ENCODE measurements at regions not wholly inside any gene's neighbourhood (a gene's known extent, or its start where the extent isn't known, plus 50 kb on each side); places are given as distances from the start of the nearest gene placed in this dataset.

DNA sequence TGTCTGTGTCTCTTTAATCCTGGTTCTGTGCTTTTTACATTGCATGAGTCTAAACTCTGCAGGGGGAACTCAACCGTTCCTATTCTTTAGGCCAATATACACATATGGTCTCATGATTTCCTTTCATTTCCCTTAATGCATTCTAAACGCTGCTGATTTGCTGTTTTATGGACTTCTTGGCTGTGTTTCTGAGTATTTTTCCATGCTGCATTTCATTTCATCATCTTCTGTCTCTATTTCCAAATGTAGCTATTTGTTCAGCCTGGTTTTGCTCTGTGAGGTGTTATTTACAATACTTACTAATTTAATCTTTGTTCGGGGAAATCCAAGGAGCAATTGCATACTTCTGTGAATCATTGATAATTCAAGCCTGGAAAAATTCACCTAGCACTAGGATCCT lies 897.2 kb downstream of the TSN start:
- no peaks in the 10 kb centered on the region for H3K27me3 ChIP-seq (ENCODE audit: control insufficient read depth in 2 of 2, insufficient read depth in 1 of 2, low read length in 1 of 2)
- H3K27ac ChIP-seq (ENCODE audit: low read depth in 1 of 2, low read length in 1 of 2) = peak overlapping the region in 1 of 2 donors; percentile 45
- H3K4me1 ChIP-seq (ENCODE audit: control insufficient read depth in 2 of 2, insufficient read depth in 2 of 2, low read length in 2 of 2) = no peaks in the 10 kb centered on the region
- H3K4me3 ChIP-seq (ENCODE audit: low read length in 2 of 2) = no peak overlapping the region
- WGBS = 84% methylated on average over 3 of the region's 3 CpGs
- DNase-seq (ENCODE audit: low read depth in 6 of 9, low spot score in 9 of 9) = no peak
- H3K9me3 ChIP-seq (ENCODE audit: control insufficient read depth in 2 of 2, insufficient read depth in 1 of 2, low read length in 1 of 2) = no peaks in the 10 kb centered on the region
- H3K36me3 ChIP-seq (ENCODE audit: control insufficient read depth in 2 of 2, insufficient read depth in 2 of 2, low read length in 1 of 2) = no peaks in the 10 kb centered on the region

DNA sequence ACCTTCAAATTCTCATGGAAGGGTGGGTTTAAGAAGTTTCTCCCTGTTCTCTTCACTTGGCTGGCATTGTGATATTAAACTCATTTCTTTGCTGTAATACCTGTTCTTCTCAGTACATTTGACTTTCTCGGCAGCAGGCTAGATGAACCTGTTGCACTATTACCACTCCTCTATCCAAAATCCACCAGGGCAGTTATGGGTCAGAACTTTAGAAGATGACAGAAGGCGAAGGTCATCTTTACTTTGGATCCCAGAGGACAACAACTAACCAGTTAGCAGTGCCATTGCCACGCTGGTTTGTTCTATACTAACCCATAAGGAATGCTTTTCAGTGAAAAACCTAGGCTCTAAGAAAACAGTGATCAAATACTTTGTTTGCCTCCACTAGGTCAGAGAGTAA lies 901.0 kb downstream of the TSN start:
- 88% methylated on average over 3 of the region's 3 CpGs for WGBS
- Histone ChIP-seq H3K27ac (ENCODE audit: low read depth in 1 of 2, low read length in 1 of 2) (no peak overlapping the region), H3K4me3 (ENCODE audit: low read length in 2 of 2) (no peak overlapping the region), H3K4me1 (ENCODE audit: control insufficient read depth in 2 of 2, insufficient read depth in 2 of 2, low read length in 2 of 2) (no peaks in the 10 kb centered on the region), H3K27me3 (ENCODE audit: control insufficient read depth in 2 of 2, insufficient read depth in 1 of 2, low read length in 1 of 2) (peaks cover 0 to 12% of the 10 kb centered on the region in 2 donors), H3K36me3 (ENCODE audit: control insufficient read depth in 2 of 2, insufficient read depth in 2 of 2, low read length in 1 of 2) (no peaks in the 10 kb centered on the region), H3K9me3 (ENCODE audit: control insufficient read depth in 2 of 2, insufficient read depth in 1 of 2, low read length in 1 of 2) (no peaks in the 10 kb centered on the region)
- DNase-seq (ENCODE audit: low read depth in 6 of 9, low spot score in 9 of 9) = no peak

DNA sequence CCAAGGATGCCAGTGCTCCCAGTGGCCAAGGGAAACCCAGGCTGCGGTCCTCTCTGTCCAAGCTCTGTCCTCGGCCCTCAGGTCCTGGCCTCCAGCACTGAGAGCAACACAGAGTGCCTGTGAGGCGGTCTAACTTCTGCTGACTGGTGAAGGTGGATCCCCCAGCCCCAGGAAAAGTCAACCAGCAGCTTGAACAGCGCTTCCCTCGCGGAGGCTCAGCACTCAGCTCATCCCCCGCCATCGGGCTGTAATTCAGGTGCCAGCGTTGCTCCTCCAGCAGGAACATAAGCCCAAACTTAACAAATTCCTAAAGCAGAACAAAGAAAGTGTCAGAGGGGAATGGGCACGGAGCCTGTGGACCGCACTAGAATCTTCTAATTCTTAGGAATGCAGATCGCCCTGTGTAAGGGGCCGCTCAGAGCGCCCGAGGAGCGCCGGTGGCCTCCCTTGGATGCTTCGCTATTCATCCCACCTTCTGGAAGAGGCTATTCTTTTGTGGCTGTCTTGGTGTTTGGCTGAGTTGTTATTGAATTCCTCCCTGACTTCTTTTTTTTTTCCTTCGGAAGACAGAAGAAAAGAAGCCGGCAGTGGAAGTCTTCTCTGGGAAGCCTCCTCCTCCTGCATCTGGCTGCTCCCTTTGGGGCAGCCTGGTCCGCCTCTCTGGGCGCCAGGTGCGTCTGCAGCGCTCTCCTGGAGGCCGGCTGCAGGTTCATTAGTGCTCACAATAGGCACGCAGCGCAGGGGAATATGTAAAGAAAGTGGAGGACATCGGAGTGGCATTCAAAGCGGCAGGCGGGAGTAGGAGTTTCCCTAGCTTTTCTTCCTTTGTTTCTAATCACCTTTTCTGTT lies 905.6 kb downstream of the TSN start:
- no peaks in the 10 kb centered on the region for H3K36me3 ChIP-seq (ENCODE audit: control insufficient read depth in 2 of 2, insufficient read depth in 2 of 2, low read length in 1 of 2)
- DNase-seq (ENCODE audit: low read depth in 6 of 9, low spot score in 9 of 9) = no peak
- no peak overlapping the region for H3K27ac ChIP-seq (ENCODE audit: low read depth in 1 of 2, low read length in 1 of 2)
- peaks cover 0 to 16% of the 10 kb centered on the region in 2 donors for H3K27me3 ChIP-seq (ENCODE audit: control insufficient read depth in 2 of 2, insufficient read depth in 1 of 2, low read length in 1 of 2)
- 20% methylated on average over 30 of the region's 30 CpGs for WGBS
- no peak overlapping the region for H3K4me3 ChIP-seq (ENCODE audit: low read length in 2 of 2)
- H3K9me3 ChIP-seq (ENCODE audit: control insufficient read depth in 2 of 2, insufficient read depth in 1 of 2, low read length in 1 of 2) = no peaks in the 10 kb centered on the region
- no peaks in the 10 kb centered on the region for H3K4me1 ChIP-seq (ENCODE audit: control insufficient read depth in 2 of 2, insufficient read depth in 2 of 2, low read length in 2 of 2)

DNA sequence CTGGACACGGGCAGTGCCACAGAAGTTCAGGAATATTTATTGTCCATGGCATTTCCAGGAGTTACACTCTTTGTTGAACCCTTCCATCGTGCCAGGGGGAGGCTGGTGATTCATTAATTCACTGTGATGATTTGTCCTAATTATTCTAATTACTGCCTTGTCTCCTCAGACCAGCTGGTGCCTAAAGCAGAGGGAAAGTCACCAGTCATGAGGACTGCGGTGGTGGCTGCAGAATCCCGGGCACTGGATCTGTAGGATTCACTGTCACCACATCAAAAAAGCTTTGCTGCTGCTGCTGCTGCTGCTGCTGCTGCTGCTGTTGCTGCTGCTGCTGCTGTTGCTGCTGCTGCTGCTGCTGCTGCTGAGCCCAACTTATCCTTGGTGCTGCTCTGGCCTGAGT lies 908.2 kb downstream of the TSN start:
- Histone ChIP-seq H3K36me3 (ENCODE audit: control insufficient read depth in 2 of 2, insufficient read depth in 2 of 2, low read length in 1 of 2) (no peaks in the 10 kb centered on the region), H3K27ac (ENCODE audit: low read depth in 1 of 2, low read length in 1 of 2) (no peak overlapping the region), H3K27me3 (ENCODE audit: control insufficient read depth in 2 of 2, insufficient read depth in 1 of 2, low read length in 1 of 2) (peaks cover 0 to 16% of the 10 kb centered on the region in 2 donors), H3K9me3 (ENCODE audit: control insufficient read depth in 2 of 2, insufficient read depth in 1 of 2, low read length in 1 of 2) (no peaks in the 10 kb centered on the region), H3K4me1 (ENCODE audit: control insufficient read depth in 2 of 2, insufficient read depth in 2 of 2, low read length in 2 of 2) (no peaks in the 10 kb centered on the region), H3K4me3 (ENCODE audit: low read length in 2 of 2) (no peak overlapping the region)
- DNase-seq (ENCODE audit: low read depth in 6 of 9, low spot score in 9 of 9) = no peak
- WGBS = 89% methylated on average over 4 of the region's 4 CpGs

GRCh38 chr2:122669627-122670026 lies 914.2 kb downstream of the TSN start:
- WGBS = 95% methylated on average over 2 of the region's 2 CpGs

GRCh38 chr2:122670897-122671296 lies 915.4 kb downstream of the TSN start:
- Histone ChIP-seq H3K27ac (ENCODE audit: low read depth in 1 of 2, low read length in 1 of 2) (no peak overlapping the region), H3K36me3 (ENCODE audit: control insufficient read depth in 2 of 2, insufficient read depth in 2 of 2, low read length in 1 of 2) (no peaks in the 10 kb centered on the region), H3K9me3 (ENCODE audit: control insufficient read depth in 2 of 2, insufficient read depth in 1 of 2, low read length in 1 of 2) (no peaks in the 10 kb centered on the region), H3K4me1 (ENCODE audit: control insufficient read depth in 2 of 2, insufficient read depth in 2 of 2, low read length in 2 of 2) (no peaks in the 10 kb centered on the region), H3K27me3 (ENCODE audit: control insufficient read depth in 2 of 2, insufficient read depth in 1 of 2, low read length in 1 of 2) (no peaks in the 10 kb centered on the region), H3K4me3 (ENCODE audit: low read length in 2 of 2) (no peak overlapping the region)
- DNase-seq (ENCODE audit: low read depth in 6 of 9, low spot score in 9 of 9) = no peak

More at GRCh38 chr2:122669627-122670026, 914.2 kb downstream of the TSN start:
- Histone ChIP-seq H3K4me3 (ENCODE audit: low read length in 2 of 2) (no peak overlapping the region), H3K27me3 (ENCODE audit: control insufficient read depth in 2 of 2, insufficient read depth in 1 of 2, low read length in 1 of 2) (no peaks in the 10 kb centered on the region), H3K4me1 (ENCODE audit: control insufficient read depth in 2 of 2, insufficient read depth in 2 of 2, low read length in 2 of 2) (no peaks in the 10 kb centered on the region), H3K27ac (ENCODE audit: low read depth in 1 of 2, low read length in 1 of 2) (no peak overlapping the region), H3K9me3 (ENCODE audit: control insufficient read depth in 2 of 2, insufficient read depth in 1 of 2, low read length in 1 of 2) (no peaks in the 10 kb centered on the region), H3K36me3 (ENCODE audit: control insufficient read depth in 2 of 2, insufficient read depth in 2 of 2, low read length in 1 of 2) (no peaks in the 10 kb centered on the region)
- no peak for DNase-seq (ENCODE audit: low read depth in 6 of 9, low spot score in 9 of 9)

- no peaks in the 10 kb centered on the region for H3K36me3 ChIP-seq (ENCODE audit: control insufficient read depth in 2 of 2, insufficient read depth in 2 of 2, low read length in 1 of 2)
- peaks cover 0 to 2% of the 10 kb centered on the region in 2 donors for H3K9me3 ChIP-seq (ENCODE audit: control insufficient read depth in 2 of 2, insufficient read depth in 1 of 2, low read length in 1 of 2)
- no peaks in the 10 kb centered on the region for H3K27me3 ChIP-seq (ENCODE audit: control insufficient read depth in 2 of 2, insufficient read depth in 1 of 2, low read length in 1 of 2)
- no peak overlapping the region for H3K27ac ChIP-seq (ENCODE audit: low read depth in 1 of 2, low read length in 1 of 2)
- H3K4me3 ChIP-seq (ENCODE audit: low read length in 2 of 2) = no peak overlapping the region
- no peaks in the 10 kb centered on the region for H3K4me1 ChIP-seq (ENCODE audit: control insufficient read depth in 2 of 2, insufficient read depth in 2 of 2, low read length in 2 of 2)
- no peak for DNase-seq (ENCODE audit: low read depth in 6 of 9, low spot score in 9 of 9)
- 95% methylated on average over 4 of the region's 4 CpGs for WGBS
Observed at GRCh38 chr2:122680662-122681061, 925.2 kb downstream of the TSN start.

DNA sequence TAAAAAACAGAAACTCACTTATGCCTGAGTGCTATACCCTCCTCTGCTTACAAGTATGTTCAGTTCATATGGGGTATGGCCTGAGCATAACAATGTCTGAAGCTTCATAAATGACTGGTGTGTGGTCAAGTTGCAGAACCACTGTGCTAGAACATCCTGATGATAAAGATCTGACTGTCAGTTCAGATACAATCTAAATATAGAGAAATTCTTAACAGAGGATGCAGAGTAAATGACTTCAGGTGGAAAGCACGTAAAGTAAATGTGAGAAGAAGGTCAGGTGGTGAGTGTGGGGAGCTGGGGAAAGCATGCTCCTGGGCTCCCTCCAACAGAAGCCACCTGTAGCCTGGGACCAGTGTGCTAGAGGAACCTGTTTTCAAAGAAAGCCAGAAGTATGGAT lies 926.2 kb downstream of the TSN start:
- no peaks in the 10 kb centered on the region for H3K4me1 ChIP-seq (ENCODE audit: control insufficient read depth in 2 of 2, insufficient read depth in 2 of 2, low read length in 2 of 2)
- no peaks in the 10 kb centered on the region for H3K36me3 ChIP-seq (ENCODE audit: control insufficient read depth in 2 of 2, insufficient read depth in 2 of 2, low read length in 1 of 2)
- H3K27me3 ChIP-seq (ENCODE audit: control insufficient read depth in 2 of 2, insufficient read depth in 1 of 2, low read length in 1 of 2) = no peaks in the 10 kb centered on the region
- H3K27ac ChIP-seq (ENCODE audit: low read depth in 1 of 2, low read length in 1 of 2) = no peak overlapping the region
- 59% methylated on average over 1 of the region's 1 CpG for WGBS
- peaks cover 0 to 2% of the 10 kb centered on the region in 2 donors for H3K9me3 ChIP-seq (ENCODE audit: control insufficient read depth in 2 of 2, insufficient read depth in 1 of 2, low read length in 1 of 2)
- no peak overlapping the region for H3K4me3 ChIP-seq (ENCODE audit: low read length in 2 of 2)
- no peak for DNase-seq (ENCODE audit: low read depth in 6 of 9, low spot score in 9 of 9)

DNA sequence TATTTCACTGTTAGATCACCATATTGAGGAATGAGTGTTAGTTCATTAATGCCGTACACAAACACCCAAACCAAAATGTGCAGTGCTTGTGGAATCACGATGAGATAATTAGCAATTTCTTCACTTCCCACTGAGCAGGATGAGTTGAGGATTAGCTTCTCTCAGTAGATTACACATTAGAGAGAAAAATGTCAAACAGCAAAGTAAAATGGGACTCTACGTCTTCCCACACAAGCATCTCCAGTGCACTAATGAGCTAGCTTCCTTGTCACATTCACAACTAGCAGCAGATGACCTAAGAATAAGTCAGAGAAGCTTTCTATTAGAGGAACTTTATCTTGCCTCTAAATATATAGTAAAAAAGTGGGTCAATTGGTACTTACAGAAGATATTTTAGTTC lies 926.9 kb downstream of the TSN start:
- Histone ChIP-seq H3K9me3 (ENCODE audit: control insufficient read depth in 2 of 2, insufficient read depth in 1 of 2, low read length in 1 of 2) (peaks cover 0 to 2% of the 10 kb centered on the region in 2 donors), H3K27ac (ENCODE audit: low read depth in 1 of 2, low read length in 1 of 2) (no peak overlapping the region), H3K4me3 (ENCODE audit: low read length in 2 of 2) (no peak overlapping the region), H3K27me3 (ENCODE audit: control insufficient read depth in 2 of 2, insufficient read depth in 1 of 2, low read length in 1 of 2) (no peaks in the 10 kb centered on the region), H3K36me3 (ENCODE audit: control insufficient read depth in 2 of 2, insufficient read depth in 2 of 2, low read length in 1 of 2) (no peaks in the 10 kb centered on the region), H3K4me1 (ENCODE audit: control insufficient read depth in 2 of 2, insufficient read depth in 2 of 2, low read length in 2 of 2) (no peaks in the 10 kb centered on the region)
- 96% methylated on average over 3 of the region's 3 CpGs for WGBS
- no peak for DNase-seq (ENCODE audit: low read depth in 6 of 9, low spot score in 9 of 9)
